Hepatocyte (in vitro differentiated cells): ENCODE measurements at regions not wholly inside any gene's neighbourhood (a gene's known extent, or its start where the extent isn't known, plus 50 kb on each side); places are given as distances from the start of the nearest gene placed in this dataset.

Experiments
- DNase-seq: peaks from one replicate; pipeline ENCODE4 v3.0.0-alpha.2; 2016; ENCODE audit warnings: low spot score
- H2AFZ ChIP-seq: fragments of 200-600 bp; sonication (generic); 2 replicates; pipeline ENCODE4 v1.6.0; 2016; ENCODE audit warnings: antibody characterized with exemption, mild to moderate bottlenecking
- H3K27ac ChIP-seq: fragments of 200-600 bp; sonication (generic); 2 replicates; pipeline ENCODE4 v1.5.1; 2016; ENCODE audit warnings: mild to moderate bottlenecking
- H3K27me3 ChIP-seq: fragments of 200-600 bp; sonication (generic); 2 replicates; pipeline ENCODE4 v1.6.1; 2016
- H3K36me3 ChIP-seq: fragments of 200-600 bp; sonication (generic); replicated peaks from 2 replicates; pipeline ENCODE4 v1.5.1; 2016; ENCODE audit warnings: low read depth; ENCODE audit not compliant: insufficient read depth
- H3K4me1 ChIP-seq: fragments of 200-600 bp; sonication (generic); 2 replicates; pipeline ENCODE4 v1.5.1; 2016; ENCODE audit warnings: mild to moderate bottlenecking, moderate library complexity; ENCODE audit not compliant: insufficient read depth
- H3K4me2 ChIP-seq: fragments of 200-600 bp; sonication (generic); 2 replicates; pipeline ENCODE4 v1.6.0; 2016
- H3K4me3 ChIP-seq: fragments of 200-600 bp; sonication (generic); 2 replicates; pipeline ENCODE4 v1.5.1; 2016; ENCODE audit warnings: mild to moderate bottlenecking
- H3K79me2 ChIP-seq: fragments of 200-600 bp; sonication (generic); 2 replicates; pipeline ENCODE4 v1.6.0; 2017; ENCODE audit warnings: mild to moderate bottlenecking
- H3K9me2 ChIP-seq: fragments of 200-600 bp; sonication (generic); replicated peaks from 2 replicates; pipeline ENCODE4 v1.6.0; 2017; ENCODE audit warnings: mild to moderate bottlenecking; ENCODE audit not compliant: insufficient read depth
- H3K9me3 ChIP-seq: fragments of 200-600 bp; sonication (generic); 2 replicates; pipeline ENCODE4 v1.5.1; 2016; ENCODE audit warnings: low read depth, mild to moderate bottlenecking
- H4K20me1 ChIP-seq: fragments of 200-600 bp; sonication (generic); 2 replicates; pipeline ENCODE4 v1.6.0; 2016; ENCODE audit warnings: mild to moderate bottlenecking; ENCODE audit not compliant: insufficient read depth, poor library complexity, severe bottlenecking
- EZH2 ChIP-seq: fragments of 200-600 bp; sonication (generic); IDR thresholded peaks from 2 replicates; pipeline ENCODE4 v1.6.1; 2016; ENCODE audit warnings: antibody characterized with exemption, mild to moderate bottlenecking, borderline replicate concordance
- EZH2phosphoT487 ChIP-seq: fragments of 200-600 bp; sonication (generic); IDR thresholded peaks from one replicate; pipeline ENCODE4 v1.6.1; 2018; ENCODE audit warnings: antibody characterized with exemption, mild to moderate bottlenecking, low read depth, moderate library complexity; ENCODE audit not compliant: unreplicated experiment, severe bottlenecking
- WGBS: methylation state at CpG from one replicate; pipeline ENCODE4 v1.1.6; 2016; ENCODE audit warnings: low lambda C conversion rate; ENCODE audit errors: missing lambda C conversion rate; 5-methylcytosine and 5-hydroxymethylcytosine counted together
- TF ChIP-seq, protein P1 (sequence below): fragments of 200-600 bp; sonication (generic); IDR thresholded peaks from 2 replicates; pipeline ENCODE4 v1.5.1; 2016; ENCODE audit warnings: antibody characterized with exemption, mild to moderate bottlenecking; ENCODE audit not compliant: poor library complexity

DNA sequence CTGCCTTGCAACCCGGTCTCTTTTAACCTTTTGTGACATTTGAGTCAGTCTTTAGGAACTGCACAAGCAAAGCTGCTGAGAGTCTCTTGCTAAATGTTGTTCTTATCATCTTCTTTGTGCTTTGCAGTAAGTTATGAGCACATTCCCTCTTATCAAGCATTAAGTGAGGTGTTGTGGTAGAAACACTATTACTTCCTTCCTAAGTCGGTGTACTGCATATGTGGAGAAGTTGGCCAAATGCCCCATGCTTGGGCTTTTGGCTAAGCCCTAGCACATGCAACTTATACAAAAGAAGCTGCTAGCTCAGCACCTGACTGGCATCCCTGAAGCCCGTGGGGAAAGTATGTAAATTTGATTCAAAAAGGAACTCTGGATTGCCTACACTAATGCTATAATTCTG is 136.5 kb upstream of the RBMS3 start:
- Histone ChIP-seq H3K4me3 (no peak overlapping the region), H4K20me1 (no peaks in the 10 kb centered on the region), H3K4me1 (peaks cover 5% of the 10 kb centered on the region), H3K27me3 (no peaks in the 10 kb centered on the region), H3K79me2 (no peaks in the 10 kb centered on the region), H3K4me2 (peak overlapping the region; percentile 26), H3K9me2 (no peaks in the 10 kb centered on the region), H3K9me3 (no peaks in the 10 kb centered on the region), H3K27ac (no peak overlapping the region), H3K36me3 (no peaks in the 10 kb centered on the region), H2AFZ (no peak overlapping the region)
- WGBS: 35% methylated on average over 3 of the region's 3 CpGs
- DNase-seq: peak; percentile 8
- TF ChIP-seq EZH2phosphoT487: no peak
- TF ChIP-seq, protein P1, sequence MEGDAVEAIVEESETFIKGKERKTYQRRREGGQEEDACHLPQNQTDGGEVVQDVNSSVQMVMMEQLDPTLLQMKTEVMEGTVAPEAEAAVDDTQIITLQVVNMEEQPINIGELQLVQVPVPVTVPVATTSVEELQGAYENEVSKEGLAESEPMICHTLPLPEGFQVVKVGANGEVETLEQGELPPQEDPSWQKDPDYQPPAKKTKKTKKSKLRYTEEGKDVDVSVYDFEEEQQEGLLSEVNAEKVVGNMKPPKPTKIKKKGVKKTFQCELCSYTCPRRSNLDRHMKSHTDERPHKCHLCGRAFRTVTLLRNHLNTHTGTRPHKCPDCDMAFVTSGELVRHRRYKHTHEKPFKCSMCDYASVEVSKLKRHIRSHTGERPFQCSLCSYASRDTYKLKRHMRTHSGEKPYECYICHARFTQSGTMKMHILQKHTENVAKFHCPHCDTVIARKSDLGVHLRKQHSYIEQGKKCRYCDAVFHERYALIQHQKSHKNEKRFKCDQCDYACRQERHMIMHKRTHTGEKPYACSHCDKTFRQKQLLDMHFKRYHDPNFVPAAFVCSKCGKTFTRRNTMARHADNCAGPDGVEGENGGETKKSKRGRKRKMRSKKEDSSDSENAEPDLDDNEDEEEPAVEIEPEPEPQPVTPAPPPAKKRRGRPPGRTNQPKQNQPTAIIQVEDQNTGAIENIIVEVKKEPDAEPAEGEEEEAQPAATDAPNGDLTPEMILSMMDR: no peak
- no peak for TF ChIP-seq EZH2

DNA sequence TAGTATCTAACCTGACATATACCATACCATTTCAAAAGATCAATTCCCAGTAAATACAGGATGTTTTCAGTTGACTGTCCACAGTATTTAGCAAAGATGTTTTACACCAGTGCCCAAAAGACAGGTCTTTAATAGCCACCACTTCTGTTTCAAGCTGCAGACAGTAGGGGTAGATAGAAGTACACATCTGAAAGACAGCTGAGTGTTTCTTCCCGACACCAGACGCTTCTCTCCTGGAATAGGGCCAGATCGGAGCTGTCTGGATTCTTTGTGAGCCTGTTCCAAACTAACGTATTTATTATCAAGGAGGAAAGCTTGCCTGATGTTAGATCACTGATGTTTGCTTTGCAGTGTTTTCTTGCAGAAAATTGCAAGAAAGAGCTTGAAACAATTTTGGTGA is 136.1 kb upstream of the RBMS3 start:
- H3K9me2 ChIP-seq: no peaks in the 10 kb centered on the region
- H3K9me3 ChIP-seq: no peaks in the 10 kb centered on the region
- H3K79me2 ChIP-seq: no peaks in the 10 kb centered on the region
- H3K4me1 ChIP-seq: peaks cover 5% of the 10 kb centered on the region
- H3K27ac ChIP-seq: no peak overlapping the region
- H4K20me1 ChIP-seq: no peaks in the 10 kb centered on the region
- no peaks in the 10 kb centered on the region for H3K27me3 ChIP-seq
- H2AFZ ChIP-seq: no peak overlapping the region
- 20% methylated on average over 4 of the region's 4 CpGs for WGBS
- H3K4me2 ChIP-seq: peak overlapping the region; percentile 26
- H3K36me3 ChIP-seq: no peaks in the 10 kb centered on the region
- DNase-seq: peak; percentile 77
- no peak overlapping the region for H3K4me3 ChIP-seq
- TF ChIP-seq, protein P1: peak; percentile 48
- TF ChIP-seq EZH2: no peak

DNA sequence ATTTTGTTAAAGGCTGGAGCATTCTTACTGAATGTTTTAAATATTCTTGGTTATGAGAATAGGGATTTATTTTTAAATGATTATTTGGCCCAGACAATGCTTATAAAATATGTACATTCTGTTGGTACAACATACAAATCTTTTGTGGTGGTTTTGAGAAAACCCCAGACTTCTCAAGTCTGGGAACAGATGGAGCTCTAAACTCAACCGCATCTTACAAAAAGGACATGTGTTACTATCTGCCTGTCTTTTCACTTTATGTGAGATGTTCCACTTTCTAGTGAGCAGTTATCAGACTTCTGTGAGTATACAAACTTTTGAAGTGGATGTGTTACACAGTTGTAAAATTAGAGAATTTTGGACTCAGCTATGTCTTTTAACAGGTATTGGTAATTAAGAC is 135.5 kb upstream of the RBMS3 start:
- H3K4me2 ChIP-seq: peak overlapping the region; percentile 26
- H3K79me2 ChIP-seq: no peaks in the 10 kb centered on the region
- DNase-seq: no peak
- no peaks in the 10 kb centered on the region for H3K27me3 ChIP-seq
- no peaks in the 10 kb centered on the region for H3K9me3 ChIP-seq
- no peak overlapping the region for H2AFZ ChIP-seq
- TF ChIP-seq EZH2phosphoT487: no peak
- TF ChIP-seq EZH2: no peak
- TF ChIP-seq, protein P1: no peak
- H3K27ac ChIP-seq: no peak overlapping the region
- H3K9me2 ChIP-seq: no peaks in the 10 kb centered on the region
- H3K36me3 ChIP-seq: no peaks in the 10 kb centered on the region
- H3K4me3 ChIP-seq: no peak overlapping the region
- no peaks in the 10 kb centered on the region for H4K20me1 ChIP-seq
- peaks cover 5% of the 10 kb centered on the region for H3K4me1 ChIP-seq
- 65% methylated on average over 1 of the region's 1 CpG for WGBS

DNA sequence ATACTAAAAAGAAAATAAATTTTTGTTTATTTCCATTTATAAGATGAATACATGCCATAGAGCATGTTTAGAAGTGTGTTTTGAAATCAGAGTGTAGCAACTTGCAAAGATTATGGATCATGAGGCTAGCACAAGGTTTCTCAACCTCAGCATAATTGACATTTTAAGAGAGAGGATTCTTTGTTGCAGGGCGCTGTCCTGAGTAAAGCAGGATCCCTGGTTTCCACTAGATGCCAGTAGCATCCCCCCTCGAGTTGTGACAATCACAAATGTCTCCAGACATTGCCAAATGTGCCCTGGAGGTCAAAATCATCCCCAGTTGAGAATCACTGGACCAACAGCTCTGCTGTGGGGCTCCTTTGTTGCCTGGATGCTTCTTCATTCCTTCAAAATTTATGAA is 128.5 kb upstream of the RBMS3 start:
- no peaks in the 10 kb centered on the region for H4K20me1 ChIP-seq
- TF ChIP-seq, protein P1: no peak
- TF ChIP-seq EZH2 (no peak), EZH2phosphoT487 (no peak)
- 66% methylated on average over 2 of the region's 2 CpGs for WGBS
- no peaks in the 10 kb centered on the region for H3K36me3 ChIP-seq
- no peak for DNase-seq
- H3K79me2 ChIP-seq: no peaks in the 10 kb centered on the region
- H3K4me2 ChIP-seq: no peak overlapping the region
- no peaks in the 10 kb centered on the region for H3K9me2 ChIP-seq
- no peak overlapping the region for H3K4me3 ChIP-seq
- H3K27ac ChIP-seq: no peak overlapping the region
- H3K9me3 ChIP-seq: no peaks in the 10 kb centered on the region
- no peaks in the 10 kb centered on the region for H3K4me1 ChIP-seq
- H2AFZ ChIP-seq: no peak overlapping the region
- H3K27me3 ChIP-seq: no peaks in the 10 kb centered on the region
